Kidney epithelial cell (primary cell): ENCODE measurements at regions not wholly inside any gene's neighbourhood (a gene's known extent, or its start where the extent isn't known, plus 50 kb on each side); places are given as distances from the start of the nearest gene placed in this dataset.

Experiments
- DNase-seq: peaks from one replicate; pipeline ENCODE4 v3.0.0-alpha.2; 2010; ENCODE audit warnings: low read depth
- H3K27me3 ChIP-seq: 2 replicates; pipeline ENCODE4 v1.6.0; 2011; ENCODE audit warnings: low read length; ENCODE audit not compliant: control insufficient read depth, insufficient read depth
- H3K36me3 ChIP-seq: 2 replicates; pipeline ENCODE4 v1.5.1; 2011; ENCODE audit warnings: low read length; ENCODE audit not compliant: control insufficient read depth, insufficient read depth
- H3K4me3 ChIP-seq: 2 replicates; pipeline ENCODE4 v1.5.1; 2011; ENCODE audit warnings: low read depth, mild to moderate bottlenecking, control low read depth, low read length
- TF ChIP-seq, protein P1 (sequence below): IDR thresholded peaks from 2 replicates; pipeline ENCODE4 v1.5.1; 2011; ENCODE audit warnings: mild to moderate bottlenecking, moderate library complexity, low read length, control low read depth, inconsistent platforms; ENCODE audit not compliant: insufficient read depth, poor library complexity, severe bottlenecking

- no peak for DNase-seq
- Histone ChIP-seq H3K27me3 (no peaks in the 10 kb centered on the region), H3K4me3 (no peak overlapping the region), H3K36me3 (no peaks in the 10 kb centered on the region)
- TF ChIP-seq, protein P1, sequence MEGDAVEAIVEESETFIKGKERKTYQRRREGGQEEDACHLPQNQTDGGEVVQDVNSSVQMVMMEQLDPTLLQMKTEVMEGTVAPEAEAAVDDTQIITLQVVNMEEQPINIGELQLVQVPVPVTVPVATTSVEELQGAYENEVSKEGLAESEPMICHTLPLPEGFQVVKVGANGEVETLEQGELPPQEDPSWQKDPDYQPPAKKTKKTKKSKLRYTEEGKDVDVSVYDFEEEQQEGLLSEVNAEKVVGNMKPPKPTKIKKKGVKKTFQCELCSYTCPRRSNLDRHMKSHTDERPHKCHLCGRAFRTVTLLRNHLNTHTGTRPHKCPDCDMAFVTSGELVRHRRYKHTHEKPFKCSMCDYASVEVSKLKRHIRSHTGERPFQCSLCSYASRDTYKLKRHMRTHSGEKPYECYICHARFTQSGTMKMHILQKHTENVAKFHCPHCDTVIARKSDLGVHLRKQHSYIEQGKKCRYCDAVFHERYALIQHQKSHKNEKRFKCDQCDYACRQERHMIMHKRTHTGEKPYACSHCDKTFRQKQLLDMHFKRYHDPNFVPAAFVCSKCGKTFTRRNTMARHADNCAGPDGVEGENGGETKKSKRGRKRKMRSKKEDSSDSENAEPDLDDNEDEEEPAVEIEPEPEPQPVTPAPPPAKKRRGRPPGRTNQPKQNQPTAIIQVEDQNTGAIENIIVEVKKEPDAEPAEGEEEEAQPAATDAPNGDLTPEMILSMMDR, result no peak
Observed at GRCh38 chr10:120400601-120401000, 56.4 kb upstream of the PLPP4 start.

DNA sequence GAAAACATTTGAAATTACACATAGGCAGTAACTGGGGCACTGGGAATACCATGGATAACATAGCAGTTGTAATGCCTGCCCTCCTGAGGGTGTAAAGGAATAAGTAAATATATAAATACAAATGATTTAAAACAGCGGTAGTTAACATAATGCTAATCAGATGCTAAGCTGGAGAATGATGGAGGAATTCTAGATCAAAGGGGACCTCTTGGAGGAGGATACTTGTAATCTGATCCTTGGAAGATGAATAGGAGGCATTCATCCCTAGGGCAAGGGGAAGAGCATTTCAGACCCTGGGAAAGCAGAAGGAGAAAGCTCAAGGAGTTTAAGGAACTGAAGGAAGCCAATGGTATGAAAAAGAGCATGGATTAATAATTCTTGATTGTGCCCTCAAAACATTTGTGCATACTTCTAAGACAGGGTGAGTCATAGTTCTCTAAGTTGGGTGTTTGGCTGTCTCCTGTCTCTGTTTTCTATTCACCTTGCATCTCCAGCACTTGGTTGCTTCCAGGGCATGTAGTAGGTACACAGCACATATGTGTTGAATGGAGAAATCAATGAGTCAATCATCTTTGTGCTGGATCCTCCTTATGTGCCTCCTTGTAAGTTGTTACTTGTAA is 54.8 kb upstream of the PLPP4 start:
- Histone ChIP-seq H3K36me3 (no peaks in the 10 kb centered on the region), H3K27me3 (no peaks in the 10 kb centered on the region), H3K4me3 (no peak overlapping the region)
- DNase-seq, result no peak
- TF ChIP-seq, protein P1, result no peak

DNA sequence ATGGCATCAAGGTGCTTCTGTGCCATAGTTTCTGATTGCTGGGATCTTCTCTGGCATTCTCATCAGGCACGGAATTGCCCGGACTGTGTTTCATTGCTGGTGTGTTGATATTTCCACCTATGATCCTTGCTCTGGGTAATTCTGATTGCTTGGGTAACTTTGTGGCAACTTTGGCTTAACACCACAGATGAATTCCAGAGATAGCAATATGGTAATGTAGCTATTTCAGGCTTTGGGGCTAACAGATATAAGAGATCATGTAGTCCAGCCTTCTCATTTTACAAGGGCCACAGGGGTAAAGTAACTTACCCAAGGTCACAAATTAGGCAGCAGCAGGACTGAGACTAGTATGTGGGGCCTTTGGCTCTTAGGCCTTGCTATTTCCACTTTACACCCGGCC is 53.9 kb upstream of the PLPP4 start:
- no peak for DNase-seq
- H3K4me3 ChIP-seq, result no peak overlapping the region
- TF ChIP-seq, protein P1, result no peak

GRCh38 chr10:120406376-120406775 is 50.7 kb upstream of the PLPP4 start:
- no peak for DNase-seq
- H3K4me3 ChIP-seq, result no peak overlapping the region
- H3K27me3 ChIP-seq, result no peaks in the 10 kb centered on the region
- TF ChIP-seq, protein P1, result no peak
- H3K36me3 ChIP-seq, result no peaks in the 10 kb centered on the region

More for the DNA sequence above, 53.9 kb upstream of the PLPP4 start:
- Histone ChIP-seq H3K27me3 (no peaks in the 10 kb centered on the region), H3K36me3 (no peaks in the 10 kb centered on the region)
